ENCODE measurements at regions not wholly inside any gene's neighbourhood (a gene's known extent, or its start where the extent isn't known, plus 50 kb on each side); places are given as distances from the start of the nearest gene placed in this dataset.
A peak's percentile ranks its signal among the peaks of the same experiment; 100 is the strongest.

DNA sequence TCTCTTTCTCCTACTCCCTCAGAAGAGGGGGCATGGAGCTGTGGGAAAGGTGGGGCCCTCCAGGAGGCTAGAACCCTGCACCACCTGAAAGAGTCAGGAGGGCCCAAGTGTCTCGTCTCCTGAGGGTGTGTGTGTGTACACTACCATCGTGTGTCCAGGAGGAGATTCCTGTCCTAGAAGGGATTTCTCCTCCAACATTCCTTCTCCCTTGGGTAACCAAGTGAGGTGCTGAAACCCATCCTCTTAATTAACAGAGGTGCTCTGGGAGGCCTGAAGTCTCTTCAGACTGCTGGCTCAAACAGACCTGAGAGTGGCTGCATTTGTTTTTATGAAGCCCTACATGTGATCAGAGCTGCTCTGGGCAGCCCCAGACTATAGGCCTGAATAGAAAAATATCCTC, 61.1 kb upstream of the FAM169A start:
- no CpG with 5 or more reads among the region's 2 CpGs for WGBS (ENCODE audit: insufficient coverage)
- Mint-ChIP-seq H3K4me3 (no peak overlapping the region), H3K36me3 (no peaks in the 10 kb centered on the region), H3K27ac (no peak overlapping the region), H3K27me3 (ENCODE audit: low read depth in 3 of 3) (no peaks in the 10 kb centered on the region), H3K4me1 (peaks cover 5% of the 10 kb centered on the region), H3K9me3 (peaks cover 0 to 4% (median 0%) of the 10 kb centered on the region in 7 donors)
- no peaks in the 10 kb centered on the region for H3K4me1 ChIP-seq (ENCODE audit: control insufficient read depth in 1 of 2, insufficient read depth in 2 of 2, low read length in 2 of 2)
- no peak for DNase-seq
- no peaks in the 10 kb centered on the region for H4K20me1 ChIP-seq (ENCODE audit: insufficient read depth, low read length)
- TF ChIP-seq, protein P1, sequence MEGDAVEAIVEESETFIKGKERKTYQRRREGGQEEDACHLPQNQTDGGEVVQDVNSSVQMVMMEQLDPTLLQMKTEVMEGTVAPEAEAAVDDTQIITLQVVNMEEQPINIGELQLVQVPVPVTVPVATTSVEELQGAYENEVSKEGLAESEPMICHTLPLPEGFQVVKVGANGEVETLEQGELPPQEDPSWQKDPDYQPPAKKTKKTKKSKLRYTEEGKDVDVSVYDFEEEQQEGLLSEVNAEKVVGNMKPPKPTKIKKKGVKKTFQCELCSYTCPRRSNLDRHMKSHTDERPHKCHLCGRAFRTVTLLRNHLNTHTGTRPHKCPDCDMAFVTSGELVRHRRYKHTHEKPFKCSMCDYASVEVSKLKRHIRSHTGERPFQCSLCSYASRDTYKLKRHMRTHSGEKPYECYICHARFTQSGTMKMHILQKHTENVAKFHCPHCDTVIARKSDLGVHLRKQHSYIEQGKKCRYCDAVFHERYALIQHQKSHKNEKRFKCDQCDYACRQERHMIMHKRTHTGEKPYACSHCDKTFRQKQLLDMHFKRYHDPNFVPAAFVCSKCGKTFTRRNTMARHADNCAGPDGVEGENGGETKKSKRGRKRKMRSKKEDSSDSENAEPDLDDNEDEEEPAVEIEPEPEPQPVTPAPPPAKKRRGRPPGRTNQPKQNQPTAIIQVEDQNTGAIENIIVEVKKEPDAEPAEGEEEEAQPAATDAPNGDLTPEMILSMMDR (IDR thresholded peaks at IDR 0.05), result no peak
- no peak overlapping the region for H3K4me3 ChIP-seq (replicated peaks in 1 of 3; ENCODE audit: low read depth in 2 of 3, low read length in 3 of 3)
- no peaks in the 10 kb centered on the region for H3K27me3 ChIP-seq (ENCODE audit: control insufficient read depth in 2 of 2, insufficient read depth in 2 of 2, low read length in 2 of 2)
- no peaks in the 10 kb centered on the region for H3K36me3 ChIP-seq (replicated peaks in 1 of 2; ENCODE audit: control insufficient read depth in 1 of 2, insufficient read depth in 2 of 2, low read length in 2 of 2)
- H3K79me2 ChIP-seq (ENCODE audit: insufficient read depth, low read length), result no peaks in the 10 kb centered on the region
- H2AFZ ChIP-seq (ENCODE audit: insufficient read depth, low read depth, low read length, poor library complexity, severe bottlenecking), result no peak overlapping the region
- H3K9ac ChIP-seq (ENCODE audit: insufficient read depth, low read length, poor library complexity, severe bottlenecking), result no peak overlapping the region
- H3K27ac ChIP-seq (ENCODE audit: low read depth in 1 of 2, low read length in 2 of 2), result no peak overlapping the region
- H3K9me3 ChIP-seq (replicated peaks in 1 of 2; ENCODE audit: control insufficient read depth in 1 of 2, insufficient read depth in 1 of 2, low read length in 2 of 2), result no peaks in the 10 kb centered on the region
- intact Hi-C loops (cut with micrococcal nuclease), result no loop called here
- no peak overlapping the region for H3K4me2 ChIP-seq (replicated peaks; ENCODE audit: extremely low read depth, low read length, poor library complexity, severe bottlenecking)

DNA sequence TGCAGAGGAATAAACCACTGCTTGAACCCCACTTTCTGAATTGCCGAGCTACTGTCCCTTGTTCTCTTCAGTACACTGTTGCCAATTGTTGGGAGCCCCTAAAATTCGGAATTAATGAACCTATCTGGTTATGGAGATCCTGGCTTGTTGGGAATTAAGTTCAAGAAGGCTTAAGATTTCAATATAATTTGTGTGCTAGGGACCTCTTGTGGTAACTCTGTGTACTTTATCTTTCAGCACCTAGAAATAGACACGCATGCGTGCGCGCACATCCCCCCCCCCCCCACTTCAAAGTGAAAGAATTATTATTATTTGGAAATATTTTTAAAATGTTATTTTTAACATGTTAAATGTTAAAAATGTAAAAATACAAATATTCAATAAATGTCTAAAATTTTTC, 53.3 kb upstream of the FAM169A start:
- Mint-ChIP-seq H3K4me3 (no peak overlapping the region), H3K27me3 (ENCODE audit: low read depth in 3 of 3) (peaks cover 0 to 7% (median 3%) of the 10 kb centered on the region in 3 donors), H3K4me1 (no peaks in the 10 kb centered on the region), H3K36me3 (no peaks in the 10 kb centered on the region), H3K9me3 (peaks cover 0 to 4% (median 0%) of the 10 kb centered on the region in 7 donors), H3K27ac (no peak overlapping the region)
- H3K9ac ChIP-seq (ENCODE audit: insufficient read depth, low read length, poor library complexity, severe bottlenecking), result no peak overlapping the region
- no peaks in the 10 kb centered on the region for H3K79me2 ChIP-seq (ENCODE audit: insufficient read depth, low read length)
- H3K4me3 ChIP-seq (replicated peaks in 1 of 3; ENCODE audit: low read depth in 2 of 3, low read length in 3 of 3), result no peak overlapping the region
- DNase-seq, result peak; percentile 6 to 19 (median 12)
- TF ChIP-seq, protein P1 (IDR thresholded peaks at IDR 0.05), result peak; percentile 57
- no peaks in the 10 kb centered on the region for H4K20me1 ChIP-seq (ENCODE audit: insufficient read depth, low read length)
- no peaks in the 10 kb centered on the region for H3K9me3 ChIP-seq (replicated peaks in 1 of 2; ENCODE audit: control insufficient read depth in 1 of 2, insufficient read depth in 1 of 2, low read length in 2 of 2)
- intact Hi-C loops (cut with micrococcal nuclease), result loop anchor here in 1 of 2 donors (10.0 kb wide), 2 partner anchors 245 to 1015 kb away; no protein-coding TSS in a partner anchor
- no peaks in the 10 kb centered on the region for H3K36me3 ChIP-seq (replicated peaks in 1 of 2; ENCODE audit: control insufficient read depth in 1 of 2, insufficient read depth in 2 of 2, low read length in 2 of 2)
- H3K4me1 ChIP-seq (ENCODE audit: control insufficient read depth in 1 of 2, insufficient read depth in 2 of 2, low read length in 2 of 2), result no peaks in the 10 kb centered on the region
- H3K27me3 ChIP-seq (ENCODE audit: control insufficient read depth in 2 of 2, insufficient read depth in 2 of 2, low read length in 2 of 2), result no peaks in the 10 kb centered on the region
- H3K27ac ChIP-seq (ENCODE audit: low read depth in 1 of 2, low read length in 2 of 2), result no peak overlapping the region
- no CpG with 5 or more reads among the region's 6 CpGs for WGBS (ENCODE audit: insufficient coverage)
- no peak overlapping the region for H2AFZ ChIP-seq (ENCODE audit: insufficient read depth, low read depth, low read length, poor library complexity, severe bottlenecking)
- H3K4me2 ChIP-seq (replicated peaks; ENCODE audit: extremely low read depth, low read length, poor library complexity, severe bottlenecking), result no peak overlapping the region
